Heart right ventricle (tissue), 16 donors: ENCODE measurements at regions not wholly inside any gene's neighbourhood (a gene's known extent, or its start where the extent isn't known, plus 50 kb on each side); places are given as distances from the start of the nearest gene placed in this dataset.

ENCODE experiments used
- ATAC-seq, 8 donors: fragments of 200-7000 bp; cut with Tn5 transposase; one replicate each; pipeline ENCODE4 v1.9.1; 2020; ENCODE audit warnings: mild to moderate bottlenecking in 8 of 8, moderate library complexity in 8 of 8, moderate number of reproducible peaks in 1 of 8
- DNase-seq, 2 donors: peaks; one replicate each; pipeline ENCODE4 v3.0.0-alpha.2; 2020
- H3K27ac ChIP-seq, 10 donors: fragments of 200-600 bp; sonication (generic) in 2 of 10; one replicate each; pipeline versions ENCODE4 v1.5.0 to v1.8.0; 2020 to 2022; ENCODE audit warnings: mild to moderate bottlenecking in 3 of 10
- H3K27me3 ChIP-seq, 7 donors: fragments of 200-600 bp; one replicate each; pipeline ENCODE4 v1.8.0; 2021 to 2022; ENCODE audit warnings: mild to moderate bottlenecking in 2 of 7
- H3K36me3 ChIP-seq, 9 donors: fragments of 200-600 bp; sonication (generic) in 1 of 9; one replicate each; pipeline versions ENCODE4 v1.5.0 to v1.8.0; 2020 to 2022; ENCODE audit warnings: mild to moderate bottlenecking in 2 of 9
- H3K4me1 ChIP-seq, 9 donors: fragments of 200-600 bp; sonication (generic) in 1 of 9; one replicate each; pipeline versions ENCODE4 v1.5.0 to v1.8.0; 2020 to 2022; ENCODE audit warnings: mild to moderate bottlenecking in 4 of 9
- H3K4me3 ChIP-seq, 10 donors: fragments of 200-600 bp; sonication (generic) in 2 of 10; one replicate each; pipeline versions ENCODE4 v1.5.0 to v1.8.0; 2020 to 2022; ENCODE audit warnings: mild to moderate bottlenecking in 7 of 10, moderate library complexity in 2 of 10
- H3K9me3 ChIP-seq, 11 donors: fragments of 200-600 bp in 10 of 11; sonication (generic) in 2 of 11; one replicate each; pipeline versions ENCODE4 v1.5.0 to v1.8.0; 2013 to 2022; ENCODE audit warnings: mild to moderate bottlenecking in 2 of 11, control low read depth in 1 of 11, moderate library complexity in 1 of 11
- WGBS, 2 donors: extraction: QIAGEN DNeasy Blood & Tissue Kit; methylation state at CpG; one replicate each; pipeline ENCODE4 v1.1.7; 2013; ENCODE audit warnings: inconsistent platforms in 1 of 2; 5-methylcytosine and 5-hydroxymethylcytosine counted together
- intact Hi-C, 10 donors: fragments of 100-400 bp; cut with DNase I; formaldehyde crosslinking; loops; one replicate each; pipeline versions ENCODE4 v1.11.1 to v1.14.2; 2022
- TF ChIP-seq, protein P1 (sequence below), 9 donors: fragments of 200-600 bp; sonication (generic) in 2 of 9; IDR thresholded peaks; one replicate each; pipeline versions ENCODE4 v1.5.0 to v1.8.0; 2021 to 2022; ENCODE audit warnings: antibody characterized with exemption in 9 of 9, mild to moderate bottlenecking in 5 of 9, moderate library complexity in 1 of 9
- donor health status: Arrhythmogenic right ventricular cardiomyopathy.
- donor health status: ischemic (EF 13 %, LVEDD 7.1; RV severe dilation, severe dysfunction).
- donor health status: healthy with polysubstance abuse.
- donor health status: DM: no; HTN: yes; CAD: no.
- donor health status: DM: no; HTN: no; CAD: no.
- donor health status: ischemic (EF 25% LVEDD 6.9; RV normal size, moderate dysfunction).
- donor health status: ischemic (EF 25% LVEDD 5.7; RV mildly dilated, moderate dysfunction).
- donor health status: healthy.
- donor health status: DM: yes; HTN: yes; CAD: no.
- donor health status: Ischemic cardiomyopathy.
- donor health status: ischemic (EF 35%, LVEDD 5.7; RV mildly dilated, moderate dysfunction).
- donor health status: nonischemic (EF 11% LVEDD 7.7; RV severe dilation, severe dysfunction).
- donor health status: DM: yes; HTN: yes; CAD: no.
- donor health status: PGD.
- donor health status: ischemic (EF 29% LVEDD 5.4; RV normal size, mild dysfunction).
- donor health status: nonischemic (EF 23%, LVEDD 6.1; RV moderate dilation, normal function).

DNA sequence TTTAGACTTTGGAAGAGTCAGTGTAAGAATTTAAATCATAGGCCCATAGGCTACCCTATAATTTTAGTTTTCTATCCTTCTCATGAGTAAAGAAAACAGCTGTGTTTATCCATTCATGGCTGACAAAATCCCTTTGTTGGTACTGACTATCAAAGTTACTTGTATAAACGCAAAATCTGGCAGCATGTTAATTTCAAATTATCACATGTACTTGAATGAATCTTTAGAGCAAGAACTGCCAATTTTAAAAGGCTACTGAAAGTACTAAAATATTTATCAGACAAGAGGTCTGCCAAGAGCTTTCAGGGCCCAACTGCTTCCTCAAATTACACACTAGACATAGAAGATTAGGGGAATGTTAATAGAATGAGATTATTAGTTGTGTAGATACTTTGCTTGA is 66.6 kb downstream of the MYL12B start:
- Histone ChIP-seq H3K4me1 (peaks cover 0 to 10% (median 0%) of the 10 kb centered on the region in 9 donors), H3K27ac (no peak overlapping the region), H3K36me3 (no peaks in the 10 kb centered on the region), H3K27me3 (peaks cover 0 to 5% (median 0%) of the 10 kb centered on the region in 7 donors), H3K9me3 (no peaks in the 10 kb centered on the region), H3K4me3 (no peak overlapping the region)
- ATAC-seq: no peak
- intact Hi-C loops: loop anchor here in 1 of 10 donors (10.0 kb wide), 1 partner anchor 106 kb away; no protein-coding TSS in a partner anchor
- TF ChIP-seq, protein P1, sequence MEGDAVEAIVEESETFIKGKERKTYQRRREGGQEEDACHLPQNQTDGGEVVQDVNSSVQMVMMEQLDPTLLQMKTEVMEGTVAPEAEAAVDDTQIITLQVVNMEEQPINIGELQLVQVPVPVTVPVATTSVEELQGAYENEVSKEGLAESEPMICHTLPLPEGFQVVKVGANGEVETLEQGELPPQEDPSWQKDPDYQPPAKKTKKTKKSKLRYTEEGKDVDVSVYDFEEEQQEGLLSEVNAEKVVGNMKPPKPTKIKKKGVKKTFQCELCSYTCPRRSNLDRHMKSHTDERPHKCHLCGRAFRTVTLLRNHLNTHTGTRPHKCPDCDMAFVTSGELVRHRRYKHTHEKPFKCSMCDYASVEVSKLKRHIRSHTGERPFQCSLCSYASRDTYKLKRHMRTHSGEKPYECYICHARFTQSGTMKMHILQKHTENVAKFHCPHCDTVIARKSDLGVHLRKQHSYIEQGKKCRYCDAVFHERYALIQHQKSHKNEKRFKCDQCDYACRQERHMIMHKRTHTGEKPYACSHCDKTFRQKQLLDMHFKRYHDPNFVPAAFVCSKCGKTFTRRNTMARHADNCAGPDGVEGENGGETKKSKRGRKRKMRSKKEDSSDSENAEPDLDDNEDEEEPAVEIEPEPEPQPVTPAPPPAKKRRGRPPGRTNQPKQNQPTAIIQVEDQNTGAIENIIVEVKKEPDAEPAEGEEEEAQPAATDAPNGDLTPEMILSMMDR (IDR thresholded peaks at IDR 0.05): no peak
- WGBS, 2 donors: 45 to 72% methylated on average over 1 of the region's 1 CpG
- no peak for DNase-seq

DNA sequence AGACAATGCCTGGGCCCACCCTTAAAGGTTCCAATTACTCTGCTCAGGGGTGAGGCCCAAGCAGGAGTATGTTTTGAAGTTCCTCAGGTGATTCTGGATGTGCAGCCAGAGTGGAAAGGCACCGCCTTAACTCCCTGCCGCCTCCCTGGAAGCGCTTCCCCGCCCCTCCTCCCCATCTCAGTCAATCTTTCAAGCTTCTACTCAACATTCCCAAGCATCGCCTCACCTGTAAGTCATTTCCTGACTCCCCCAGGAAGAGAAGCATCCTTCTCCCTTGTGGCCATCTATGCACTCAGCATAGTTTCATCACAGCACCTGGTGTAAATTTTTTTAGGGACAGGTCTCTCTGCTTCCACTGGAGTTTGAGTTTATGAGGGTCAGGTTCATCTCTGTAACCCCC is 67.5 kb downstream of the MYL12B start:
- no peak overlapping the region for H3K27ac ChIP-seq
- no peak for ATAC-seq
- TF ChIP-seq, protein P1 (IDR thresholded peaks at IDR 0.05): no peak

DNA sequence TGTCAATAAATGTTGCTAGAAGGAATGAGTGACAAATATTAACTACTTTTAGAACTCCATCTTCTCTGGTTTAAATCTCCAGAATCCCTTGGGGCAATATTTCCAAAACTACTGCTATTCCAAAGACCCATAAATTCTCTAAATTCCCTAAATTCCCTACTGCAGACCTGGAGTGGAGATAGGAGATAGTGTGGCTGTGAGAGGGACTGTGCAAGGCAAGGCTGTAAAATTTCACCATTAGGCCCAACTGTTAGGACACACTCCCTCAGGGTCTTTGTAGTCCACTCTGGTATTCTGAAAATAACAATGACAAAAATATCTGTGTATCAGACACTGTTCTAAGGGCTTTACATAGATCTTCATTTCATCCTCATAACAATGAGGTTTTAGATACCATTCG is 67.9 kb downstream of the MYL12B start:
- WGBS, 2 donors: 84 to 94% methylated on average over 1 of the region's 1 CpG

More for the DNA sequence above, 67.5 kb downstream of the MYL12B start:
- intact Hi-C loops: loop anchor here in 1 of 10 donors (10.0 kb wide), 1 partner anchor 105 kb away; no protein-coding TSS in a partner anchor
- WGBS, 2 donors: 74 to 87% methylated on average over 5 of the region's 5 CpGs
- Histone ChIP-seq H3K9me3 (no peaks in the 10 kb centered on the region), H3K4me3 (no peak overlapping the region), H3K4me1 (peaks cover 0 to under 1% (median 0%) of the 10 kb centered on the region in 9 donors), H3K27me3 (no peaks in the 10 kb centered on the region), H3K36me3 (no peaks in the 10 kb centered on the region)
- no peak for DNase-seq

DNA sequence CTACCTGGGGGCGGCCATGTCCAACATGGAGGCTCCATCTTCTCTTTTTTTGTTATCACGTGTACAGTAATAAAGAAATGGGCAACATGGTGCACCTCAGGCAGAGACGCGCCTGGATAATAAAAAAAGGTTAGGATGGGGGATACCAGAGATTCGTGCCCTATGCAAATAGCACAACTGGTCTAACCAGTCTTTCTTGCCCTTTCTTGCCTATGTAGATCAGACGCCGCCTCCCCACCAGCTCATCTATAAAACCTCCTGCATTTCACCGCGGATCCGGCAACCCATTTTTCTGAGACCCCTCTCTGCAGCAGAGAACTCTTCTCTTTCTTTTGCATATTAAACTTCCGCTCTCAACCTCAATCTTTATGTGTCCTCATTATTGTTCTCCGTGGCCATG is 68.7 kb downstream of the MYL12B start:
- Histone ChIP-seq H3K27ac (no peak overlapping the region), H3K4me1 (no peaks in the 10 kb centered on the region), H3K27me3 (no peaks in the 10 kb centered on the region), H3K36me3 (no peaks in the 10 kb centered on the region), H3K9me3 (no peaks in the 10 kb centered on the region), H3K4me3 (no peak overlapping the region)
- no peak for ATAC-seq
- TF ChIP-seq, protein P1 (IDR thresholded peaks at IDR 0.05): no peak
- intact Hi-C loops: no loop called here
- WGBS, 2 donors: 85 to 88% methylated on average over 12 of the region's 12 CpGs
- no peak for DNase-seq

More for the DNA sequence above, 67.9 kb downstream of the MYL12B start:
- Histone ChIP-seq H3K27me3 (no peaks in the 10 kb centered on the region), H3K4me3 (no peak overlapping the region), H3K4me1 (no peaks in the 10 kb centered on the region), H3K27ac (no peak overlapping the region), H3K36me3 (no peaks in the 10 kb centered on the region), H3K9me3 (no peaks in the 10 kb centered on the region)
- ATAC-seq (no peak), DNase-seq (no peak)
- TF ChIP-seq, protein P1 (IDR thresholded peaks at IDR 0.05): no peak
- intact Hi-C loops: loop anchor here in 1 of 10 donors (10.0 kb wide), 1 partner anchor 105 kb away; no protein-coding TSS in a partner anchor
